Umbilical cord (tissue), 1 donor: ENCODE measurements at regions not wholly inside any gene's neighbourhood (a gene's known extent, or its start where the extent isn't known, plus 50 kb on each side); places are given as distances from the start of the nearest gene placed in this dataset.
A peak's percentile ranks its signal among the peaks of the same experiment; 100 is the strongest.
"Not testable (repeated sequence)": the region's sequence is repeated elsewhere in the genome, so short reads cannot be mapped to it uniquely, and the experiment has no call there.

Experiments
- DNase-seq: peaks from one replicate; pipeline ENCODE4 v3.0.0-alpha.2; 2015; ENCODE audit warnings: low spot score

- no peak for DNase-seq
Measured at GRCh38 chr17:53336281-53336680, 486.4 kb upstream of the KIF2B start.

DNA sequence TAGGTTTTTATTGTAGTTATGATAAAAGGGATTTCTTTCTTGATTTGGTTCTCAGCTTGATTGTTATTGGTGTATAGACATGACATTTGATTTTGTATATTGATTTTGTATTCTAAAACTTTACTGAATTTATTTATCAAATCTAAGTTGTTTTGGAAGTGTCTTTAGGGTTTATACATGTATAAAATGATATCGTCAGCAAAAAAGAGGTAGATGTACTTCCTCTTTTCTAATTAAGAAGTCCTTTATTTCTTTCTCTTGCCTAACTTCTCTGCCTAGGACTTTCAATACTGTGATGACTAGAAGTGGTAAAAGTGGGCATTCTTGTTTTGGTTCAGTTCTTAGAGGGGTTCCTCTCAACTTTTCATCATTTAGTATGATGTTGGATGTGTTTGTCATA lies 487.3 kb upstream of the KIF2B start:
- DNase-seq, result no peak

DNA sequence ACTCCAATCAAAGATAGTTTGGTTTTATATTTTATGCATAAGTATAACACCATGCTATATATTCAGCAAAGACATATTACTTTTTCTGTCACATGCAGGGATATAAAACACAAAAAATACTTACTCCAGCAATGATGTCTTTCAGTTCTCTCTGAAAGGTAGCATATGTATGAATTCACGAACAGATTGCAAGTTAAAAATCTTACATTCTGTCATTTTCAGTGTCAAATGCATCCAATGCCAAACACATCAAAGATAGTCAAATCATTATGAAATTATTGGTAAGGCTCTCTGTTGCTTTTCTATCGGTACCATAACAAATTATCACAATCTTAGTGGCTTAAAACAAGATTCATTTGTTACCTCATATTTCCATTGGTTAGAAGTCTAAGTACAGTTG lies 492.0 kb upstream of the KIF2B start:
- DNase-seq, result no peak

DNA sequence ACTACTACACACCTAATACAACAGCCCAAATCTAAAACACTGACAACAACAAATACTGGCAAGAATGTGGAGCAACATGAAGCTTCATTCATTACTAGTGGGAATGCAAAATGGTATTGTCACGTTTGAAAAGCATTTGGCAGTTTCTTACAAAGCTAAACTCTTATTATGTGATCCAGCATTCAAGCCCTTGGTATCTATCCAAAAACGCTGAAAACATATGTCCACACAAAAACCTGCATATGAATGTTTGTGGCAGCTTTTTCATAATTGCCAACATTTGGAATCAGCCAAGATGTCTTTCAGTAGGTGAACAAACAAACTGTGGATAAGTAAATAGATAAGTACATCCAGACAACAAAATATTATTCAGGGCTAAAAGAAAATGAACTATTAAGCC lies 501.1 kb upstream of the KIF2B start:
- no peak for DNase-seq

DNA sequence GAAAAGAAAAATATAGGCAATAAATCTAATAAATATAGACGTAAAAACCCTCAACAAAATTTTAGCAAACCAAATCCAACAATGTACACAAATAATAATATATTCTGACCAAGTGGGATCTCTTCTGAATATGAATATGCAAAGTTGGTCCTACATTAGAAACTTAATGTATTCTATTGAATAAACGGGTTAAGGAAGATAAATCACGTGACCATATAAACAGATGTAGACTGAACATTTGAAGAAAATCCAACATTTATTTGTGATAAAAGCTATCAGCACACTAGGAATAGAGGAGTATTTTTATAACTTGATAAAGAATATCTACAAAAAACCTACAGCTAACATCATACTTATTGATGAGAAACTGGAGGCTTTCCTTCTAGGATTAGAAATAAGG lies 502.8 kb upstream of the KIF2B start:
- DNase-seq, result no peak

- DNase-seq, result no peak
Measured at GRCh38 chr17:53316988-53317387, 505.7 kb upstream of the KIF2B start.

GRCh38 chr17:53316073-53316472 lies 506.7 kb upstream of the KIF2B start:
- DNase-seq, result no peak

DNA sequence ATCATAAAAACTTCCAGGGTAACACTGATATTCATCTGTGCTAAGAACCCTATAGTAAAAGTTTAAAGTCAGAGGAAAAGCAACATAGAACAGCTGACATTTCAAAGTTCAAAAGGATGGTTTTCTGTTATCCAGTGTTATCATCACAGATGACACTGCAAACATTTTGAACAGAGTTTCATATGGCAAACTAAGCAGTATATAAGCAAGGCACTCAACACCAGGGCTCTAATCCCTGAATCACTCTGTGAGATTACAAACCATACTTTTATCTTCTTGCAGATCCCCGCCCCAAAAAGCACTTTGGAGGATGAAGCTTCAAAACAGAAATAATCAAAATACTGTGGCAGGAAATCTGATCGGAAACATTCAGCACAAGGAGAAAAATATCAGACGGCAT lies 508.2 kb upstream of the KIF2B start:
- DNase-seq, result peak; percentile 93

DNA sequence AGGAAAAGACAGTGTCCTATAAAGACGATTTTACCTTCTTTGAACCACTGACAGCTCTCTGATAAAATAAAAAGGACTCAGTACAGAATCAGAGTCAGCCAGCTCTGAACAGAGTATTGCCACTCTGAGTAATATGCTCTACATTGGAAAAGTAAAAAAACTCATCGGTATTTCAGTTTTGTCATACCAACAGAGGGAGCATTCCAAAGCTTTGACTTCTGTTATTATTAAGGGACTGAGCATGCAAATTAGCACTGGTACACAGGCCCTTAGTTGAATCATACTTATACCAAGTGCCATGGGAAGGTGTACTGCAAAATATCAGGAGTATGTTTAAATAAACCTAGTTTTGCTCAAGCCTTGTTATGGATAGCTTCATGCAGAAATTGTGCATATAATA lies 509.0 kb upstream of the KIF2B start:
- no peak for DNase-seq

DNA sequence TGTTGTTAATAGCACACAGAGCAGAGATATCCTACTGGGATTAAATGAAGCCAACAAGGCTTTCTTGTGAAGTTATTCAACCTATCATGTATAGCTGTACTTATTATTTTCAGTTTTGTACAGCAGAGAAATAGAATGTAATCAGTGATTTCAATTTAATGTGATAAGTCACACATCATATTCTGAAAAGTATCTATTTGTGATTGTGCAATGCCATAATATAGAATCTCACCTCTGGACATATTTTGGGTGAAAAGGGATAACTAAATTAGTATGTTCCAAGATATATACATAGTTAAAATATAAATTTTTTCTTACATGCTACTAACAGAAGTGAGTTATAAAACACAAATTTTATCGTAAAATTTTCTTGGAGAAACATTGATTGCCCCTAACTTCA lies 544.3 kb upstream of the KIF2B start:
- no peak for DNase-seq

GRCh38 chr17:53273126-53273525 lies 549.6 kb upstream of the KIF2B start:
- DNase-seq, result no peak

- DNase-seq, result peak; percentile 68
Measured at GRCh38 chr17:53270936-53271335, 551.8 kb upstream of the KIF2B start.

GRCh38 chr17:53264730-53265129 lies 558.0 kb upstream of the KIF2B start:
- no peak for DNase-seq

DNA sequence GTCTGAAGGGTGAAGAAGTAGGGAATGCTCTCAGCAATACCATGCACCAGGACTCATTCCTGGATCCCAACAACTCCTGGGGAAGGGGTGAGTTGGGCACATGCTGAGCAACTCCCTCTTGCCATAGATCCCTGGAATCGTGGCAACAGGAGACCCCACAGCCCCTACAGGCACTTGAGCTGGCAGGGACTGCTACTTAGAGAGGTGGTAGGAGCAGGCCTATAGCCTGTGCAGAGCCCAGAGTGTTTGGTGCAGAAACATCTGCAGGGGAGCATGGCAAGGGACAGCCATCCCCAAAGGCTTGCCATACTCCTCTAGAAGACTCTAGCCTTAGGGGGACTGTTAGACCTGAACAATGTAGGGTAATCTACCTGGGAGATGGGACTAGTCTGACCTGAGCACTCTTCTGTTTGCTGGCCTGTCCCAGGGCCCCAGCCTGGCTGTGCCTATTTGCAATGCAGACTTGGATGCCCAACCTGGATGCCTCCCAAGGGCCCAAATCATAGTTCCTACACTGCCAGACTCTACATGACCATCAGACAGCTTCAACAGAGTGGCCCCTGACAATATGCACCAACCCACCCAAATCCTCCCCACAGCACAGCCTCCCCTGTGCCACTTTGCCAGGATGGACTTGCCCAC lies 568.6 kb upstream of the KIF2B start:
- DNase-seq, result no peak

GRCh38 chr17:53249036-53249435 lies 573.7 kb upstream of the KIF2B start:
- DNase-seq, result no peak

- DNase-seq, result no peak
Measured at GRCh38 chr17:53234138-53234537, 588.6 kb upstream of the KIF2B start.

GRCh38 chr17:53227514-53227913 lies 595.2 kb upstream of the KIF2B start:
- DNase-seq, result no peak

- DNase-seq, result no peak
Measured at GRCh38 chr17:53227111-53227510, 595.6 kb upstream of the KIF2B start.

GRCh38 chr17:53219821-53220220 lies 602.9 kb upstream of the KIF2B start:
- DNase-seq, result no peak

GRCh38 chr17:53218723-53219122 lies 604.0 kb upstream of the KIF2B start:
- no peak for DNase-seq

GRCh38 chr17:53217311-53217710 lies 605.4 kb upstream of the KIF2B start:
- no peak for DNase-seq

- not testable (repeated sequence) for DNase-seq
Measured at GRCh38 chr17:53208935-53209334, 613.8 kb upstream of the KIF2B start.

- no peak for DNase-seq
Measured at GRCh38 chr17:53193044-53193443, 629.7 kb upstream of the KIF2B start.

DNA sequence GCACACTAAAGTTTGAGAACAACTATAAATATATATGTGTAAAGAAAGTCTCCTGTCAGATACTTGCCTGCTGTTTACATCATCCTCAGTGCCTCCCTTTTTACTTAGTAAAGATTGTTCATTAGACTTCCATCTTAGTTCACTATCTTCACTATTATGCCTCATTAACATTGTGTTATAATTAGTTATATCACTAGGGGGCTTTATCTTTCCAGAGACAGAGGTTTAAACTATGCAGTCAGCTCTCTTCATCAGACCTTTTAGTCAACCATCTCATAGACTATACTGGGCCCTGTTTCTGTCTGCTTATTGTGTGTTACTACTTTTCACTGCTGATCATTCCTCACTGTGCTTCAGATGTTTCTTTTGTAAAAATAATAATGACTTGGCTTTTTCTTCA lies 630.8 kb upstream of the KIF2B start:
- DNase-seq, result no peak
